ENCODE measurements at regions not wholly inside any gene's neighbourhood (a gene's known extent, or its start where the extent isn't known, plus 50 kb on each side); places are given as distances from the start of the nearest gene placed in this dataset.

DNA sequence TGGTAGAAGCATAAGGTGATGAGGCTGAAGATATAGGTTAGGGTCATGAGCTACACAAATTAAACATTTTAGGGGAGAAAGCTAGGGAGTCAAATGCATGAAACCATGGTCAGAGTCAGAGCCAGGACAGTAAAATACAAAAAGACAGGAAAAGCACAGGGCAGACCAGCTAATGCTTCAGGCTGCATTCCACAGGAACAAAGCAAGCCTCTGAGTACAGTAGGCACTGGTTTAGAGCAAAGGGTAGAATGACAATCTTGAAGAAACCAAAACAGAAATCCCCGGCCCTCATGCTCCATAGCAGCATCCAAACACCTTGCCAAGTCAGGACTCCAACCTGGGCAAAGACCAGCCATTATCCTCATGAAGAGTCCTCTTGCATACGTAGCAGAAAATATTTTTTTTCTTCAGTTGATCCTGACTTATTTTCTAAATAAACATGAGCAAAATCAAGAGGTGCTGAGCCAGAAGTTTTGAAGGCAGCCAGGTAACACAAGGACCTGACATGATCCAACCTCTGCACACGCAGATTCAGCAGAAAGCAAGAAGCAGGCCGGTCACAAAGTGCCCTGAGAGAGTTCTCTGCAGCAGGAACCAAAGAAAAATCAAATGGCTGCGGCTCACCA is 273.1 kb downstream of the TTLL7 start:
- TF ChIP-seq, protein P1, sequence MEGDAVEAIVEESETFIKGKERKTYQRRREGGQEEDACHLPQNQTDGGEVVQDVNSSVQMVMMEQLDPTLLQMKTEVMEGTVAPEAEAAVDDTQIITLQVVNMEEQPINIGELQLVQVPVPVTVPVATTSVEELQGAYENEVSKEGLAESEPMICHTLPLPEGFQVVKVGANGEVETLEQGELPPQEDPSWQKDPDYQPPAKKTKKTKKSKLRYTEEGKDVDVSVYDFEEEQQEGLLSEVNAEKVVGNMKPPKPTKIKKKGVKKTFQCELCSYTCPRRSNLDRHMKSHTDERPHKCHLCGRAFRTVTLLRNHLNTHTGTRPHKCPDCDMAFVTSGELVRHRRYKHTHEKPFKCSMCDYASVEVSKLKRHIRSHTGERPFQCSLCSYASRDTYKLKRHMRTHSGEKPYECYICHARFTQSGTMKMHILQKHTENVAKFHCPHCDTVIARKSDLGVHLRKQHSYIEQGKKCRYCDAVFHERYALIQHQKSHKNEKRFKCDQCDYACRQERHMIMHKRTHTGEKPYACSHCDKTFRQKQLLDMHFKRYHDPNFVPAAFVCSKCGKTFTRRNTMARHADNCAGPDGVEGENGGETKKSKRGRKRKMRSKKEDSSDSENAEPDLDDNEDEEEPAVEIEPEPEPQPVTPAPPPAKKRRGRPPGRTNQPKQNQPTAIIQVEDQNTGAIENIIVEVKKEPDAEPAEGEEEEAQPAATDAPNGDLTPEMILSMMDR (IDR thresholded peaks at IDR 0.05), result no peak
- TF ChIP-seq EZH2phosphoT487 (IDR thresholded peaks at IDR 0.05) (no peak), EZH2 (IDR thresholded peaks at IDR 0.05) (no peak)
